GM18858 (cell line): ENCODE measurements at regions not wholly inside any gene's neighbourhood (a gene's known extent, or its start where the extent isn't known, plus 50 kb on each side); places are given as distances from the start of the nearest gene placed in this dataset.

Experiments used
- ATAC-seq: cut with Tn5 transposase; IDR thresholded peaks from one replicate; pipeline ENCODE4 v1.9.1; 2021; ENCODE audit not compliant: unreplicated experiment

GRCh38 chr3:111351334-111351733 is 190.7 kb upstream of the CD96 start:
- ATAC-seq, result no peak

GRCh38 chr3:111352585-111352984 is 189.4 kb upstream of the CD96 start:
- no peak for ATAC-seq

- no peak for ATAC-seq
Measured at GRCh38 chr3:111359261-111360030, 182.6 kb upstream of the CD96 start.

GRCh38 chr3:111362381-111363009 is 179.5 kb upstream of the CD96 start:
- ATAC-seq, result no peak

- ATAC-seq, result no peak
Measured at GRCh38 chr3:111366515-111366914, 175.5 kb upstream of the CD96 start.

- ATAC-seq, result no peak
Measured at GRCh38 chr3:111368056-111368455, 173.9 kb upstream of the CD96 start.

GRCh38 chr3:111369958-111370357 is 172.0 kb upstream of the CD96 start:
- ATAC-seq, result no peak

GRCh38 chr3:111373239-111373638 is 168.8 kb upstream of the CD96 start:
- ATAC-seq, result no peak

GRCh38 chr3:111373861-111374260 is 168.1 kb upstream of the CD96 start:
- no peak for ATAC-seq

- no peak for ATAC-seq
Measured at GRCh38 chr3:111385971-111386495, 156.0 kb upstream of the CD96 start.

GRCh38 chr3:111392894-111393398 is 149.1 kb upstream of the CD96 start:
- no peak for ATAC-seq

GRCh38 chr3:111412656-111413055 is 129.3 kb upstream of the CD96 start:
- ATAC-seq, result no peak

- no peak for ATAC-seq
Measured at GRCh38 chr3:111414531-111414930, 127.5 kb upstream of the CD96 start.

GRCh38 chr3:111415018-111415417 is 127.0 kb upstream of the CD96 start:
- ATAC-seq, result no peak

GRCh38 chr3:111418391-111418790 is 123.6 kb upstream of the CD96 start:
- no peak for ATAC-seq

- no peak for ATAC-seq
Measured at GRCh38 chr3:111428301-111428700, 113.7 kb upstream of the CD96 start.

GRCh38 chr3:111434941-111435622 is 106.9 kb upstream of the CD96 start:
- no peak for ATAC-seq

GRCh38 chr3:111438283-111438682 is 103.7 kb upstream of the CD96 start:
- ATAC-seq, result no peak

- ATAC-seq, result no peak
Measured at GRCh38 chr3:111454551-111454950, 87.4 kb upstream of the CD96 start.

GRCh38 chr3:111465081-111465670 is 76.8 kb upstream of the CD96 start:
- ATAC-seq, result no peak

GRCh38 chr3:111470032-111470431 is 72.0 kb upstream of the CD96 start:
- ATAC-seq, result no peak
